ENCODE measurements at regions not wholly inside any gene's neighbourhood (a gene's known extent, or its start where the extent isn't known, plus 50 kb on each side); places are given as distances from the start of the nearest gene placed in this dataset.

- no peaks in the 10 kb centered on the region for H3K4me1 Mint-ChIP-seq
- no peaks in the 10 kb centered on the region for H3K36me3 Mint-ChIP-seq (ENCODE audit: low read depth)
- H3K27me3 Mint-ChIP-seq (ENCODE audit: insufficient read depth), result no peaks in the 10 kb centered on the region
- H3K27me3 ChIP-seq (ENCODE audit: control insufficient read depth, insufficient read depth, low read length, poor library complexity, severe bottlenecking), result no peaks in the 10 kb centered on the region
- TF ChIP-seq, protein P1, sequence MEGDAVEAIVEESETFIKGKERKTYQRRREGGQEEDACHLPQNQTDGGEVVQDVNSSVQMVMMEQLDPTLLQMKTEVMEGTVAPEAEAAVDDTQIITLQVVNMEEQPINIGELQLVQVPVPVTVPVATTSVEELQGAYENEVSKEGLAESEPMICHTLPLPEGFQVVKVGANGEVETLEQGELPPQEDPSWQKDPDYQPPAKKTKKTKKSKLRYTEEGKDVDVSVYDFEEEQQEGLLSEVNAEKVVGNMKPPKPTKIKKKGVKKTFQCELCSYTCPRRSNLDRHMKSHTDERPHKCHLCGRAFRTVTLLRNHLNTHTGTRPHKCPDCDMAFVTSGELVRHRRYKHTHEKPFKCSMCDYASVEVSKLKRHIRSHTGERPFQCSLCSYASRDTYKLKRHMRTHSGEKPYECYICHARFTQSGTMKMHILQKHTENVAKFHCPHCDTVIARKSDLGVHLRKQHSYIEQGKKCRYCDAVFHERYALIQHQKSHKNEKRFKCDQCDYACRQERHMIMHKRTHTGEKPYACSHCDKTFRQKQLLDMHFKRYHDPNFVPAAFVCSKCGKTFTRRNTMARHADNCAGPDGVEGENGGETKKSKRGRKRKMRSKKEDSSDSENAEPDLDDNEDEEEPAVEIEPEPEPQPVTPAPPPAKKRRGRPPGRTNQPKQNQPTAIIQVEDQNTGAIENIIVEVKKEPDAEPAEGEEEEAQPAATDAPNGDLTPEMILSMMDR (conservative IDR thresholded peaks at IDR 0.05), result no peak
- no peak overlapping the region for H3K4me3 ChIP-seq (ENCODE audit: low read length)
- no peak overlapping the region for H3K27ac ChIP-seq (ENCODE audit: low read depth, low read length)
- H3K9me3 Mint-ChIP-seq, result no peaks in the 10 kb centered on the region
- no peak for DNase-seq
- no peak overlapping the region for H3K9ac ChIP-seq (ENCODE audit: extremely low read depth, low read length, poor library complexity, severe bottlenecking)
- H3K4me3 Mint-ChIP-seq, result no peak overlapping the region
- no peaks in the 10 kb centered on the region for H3K9me3 ChIP-seq (ENCODE audit: control insufficient read depth, low read length)
- H3K36me3 ChIP-seq (ENCODE audit: control insufficient read depth, insufficient read depth, low read length), result no peaks in the 10 kb centered on the region
- no peak overlapping the region for H3K27ac Mint-ChIP-seq
- H3K4me1 ChIP-seq (ENCODE audit: control insufficient read depth, insufficient read depth, low read length), result no peaks in the 10 kb centered on the region
These were observed 181.4 kb downstream of the DKK2 start for GRCh38 chr4:106854569-106855351.

DNA sequence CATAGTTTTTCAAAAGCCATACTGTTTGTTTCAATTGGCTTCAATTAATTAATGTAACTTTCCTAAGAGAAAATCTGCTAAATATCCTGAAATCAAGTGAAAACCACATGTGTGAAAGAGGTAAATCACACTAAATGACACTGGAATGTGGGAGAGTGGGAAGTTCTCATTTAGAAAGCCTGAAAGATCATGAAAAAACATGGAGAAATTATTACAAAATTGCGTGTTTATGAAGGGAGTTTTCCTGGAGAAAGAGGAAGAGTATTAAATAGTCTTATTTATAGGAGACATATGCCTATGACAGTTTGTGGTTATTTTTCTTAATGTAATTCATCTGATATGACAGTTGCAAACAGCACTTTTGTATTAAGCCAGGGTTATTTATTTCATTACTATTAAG, 183.7 kb downstream of the DKK2 start:
- TF ChIP-seq, protein P1 (conservative IDR thresholded peaks at IDR 0.05), result no peak
- H3K36me3 ChIP-seq (ENCODE audit: control insufficient read depth, insufficient read depth, low read length), result no peaks in the 10 kb centered on the region
- H3K9me3 Mint-ChIP-seq, result no peaks in the 10 kb centered on the region
- 76 to 100% methylated on average over 1 of the region's 1 CpG for WGBS, 2 experiments (ENCODE audit: insufficient coverage in 1 of 2, insufficient read length in 1 of 2)
- H3K4me1 Mint-ChIP-seq, result no peaks in the 10 kb centered on the region
- H3K27me3 Mint-ChIP-seq (ENCODE audit: insufficient read depth), result no peaks in the 10 kb centered on the region
- no peaks in the 10 kb centered on the region for H3K27me3 ChIP-seq (ENCODE audit: control insufficient read depth, insufficient read depth, low read length, poor library complexity, severe bottlenecking)
- H3K9ac ChIP-seq (ENCODE audit: extremely low read depth, low read length, poor library complexity, severe bottlenecking), result no peak overlapping the region
- H3K4me1 ChIP-seq (ENCODE audit: control insufficient read depth, insufficient read depth, low read length), result no peaks in the 10 kb centered on the region
- no peaks in the 10 kb centered on the region for H3K9me3 ChIP-seq (ENCODE audit: control insufficient read depth, low read length)
- DNase-seq, result no peak
- H3K27ac ChIP-seq (ENCODE audit: low read depth, low read length), result no peak overlapping the region
- no peak overlapping the region for H3K4me3 Mint-ChIP-seq
- no peak overlapping the region for H3K27ac Mint-ChIP-seq
- no peaks in the 10 kb centered on the region for H3K36me3 Mint-ChIP-seq (ENCODE audit: low read depth)
- no peak overlapping the region for H3K4me3 ChIP-seq (ENCODE audit: low read length)

DNA sequence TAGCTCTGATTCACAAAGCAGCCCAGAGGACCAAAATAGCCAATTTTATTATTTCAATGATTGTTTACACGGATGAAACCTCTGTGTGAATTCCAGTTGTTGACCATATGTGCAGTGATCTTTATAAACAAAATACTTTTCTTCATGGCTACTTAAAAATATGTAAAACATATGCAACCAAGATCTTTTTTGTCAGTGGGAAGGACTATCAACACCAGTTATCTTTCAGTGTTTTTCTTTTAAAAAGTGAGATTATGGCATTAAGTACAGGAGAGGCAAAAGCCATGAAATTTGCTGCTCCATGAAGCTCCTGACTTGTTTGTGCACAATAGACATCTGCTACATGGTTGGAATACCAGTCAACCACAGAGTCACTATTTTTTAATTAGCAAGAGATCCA, 184.4 kb downstream of the DKK2 start:
- H3K9me3 ChIP-seq (ENCODE audit: control insufficient read depth, low read length), result no peaks in the 10 kb centered on the region
- no peaks in the 10 kb centered on the region for H3K27me3 ChIP-seq (ENCODE audit: control insufficient read depth, insufficient read depth, low read length, poor library complexity, severe bottlenecking)
- TF ChIP-seq, protein P1 (conservative IDR thresholded peaks at IDR 0.05), result no peak
- no peak overlapping the region for H3K9ac ChIP-seq (ENCODE audit: extremely low read depth, low read length, poor library complexity, severe bottlenecking)
- H3K4me1 ChIP-seq (ENCODE audit: control insufficient read depth, insufficient read depth, low read length), result no peaks in the 10 kb centered on the region
- Mint-ChIP-seq H3K27ac (no peak overlapping the region), H3K27me3 (ENCODE audit: insufficient read depth) (no peaks in the 10 kb centered on the region), H3K4me3 (no peak overlapping the region), H3K9me3 (no peaks in the 10 kb centered on the region), H3K4me1 (no peaks in the 10 kb centered on the region), H3K36me3 (ENCODE audit: low read depth) (no peaks in the 10 kb centered on the region)
- WGBS, 2 experiments (ENCODE audit: insufficient coverage in 1 of 2, insufficient read length in 1 of 2), result 100% methylated on average over 1 of the region's 1 CpG; no CpG with 5 or more reads in 1 of the 2 experiments
- DNase-seq, result no peak
- no peak overlapping the region for H3K27ac ChIP-seq (ENCODE audit: low read depth, low read length)
- no peak overlapping the region for H3K4me3 ChIP-seq (ENCODE audit: low read length)
- H3K36me3 ChIP-seq (ENCODE audit: control insufficient read depth, insufficient read depth, low read length), result no peaks in the 10 kb centered on the region

Measured in endodermal cell (in vitro differentiated cells).